SK-N-SH (cell line): ENCODE measurements at regions not wholly inside any gene's neighbourhood (a gene's known extent, or its start where the extent isn't known, plus 50 kb on each side); places are given as distances from the start of the nearest gene placed in this dataset.

Experiments
- CHD2 ChIP-seq: fragments of 150-350 bp; IDR thresholded peaks from 2 replicates; pipeline ENCODE4 v1.6.1; 2018; ENCODE audit warnings: low read length; ENCODE audit not compliant: partially characterized antibody
- EP300 ChIP-seq, 2 experiments: IDR thresholded peaks; 2 replicates each; pipeline versions ENCODE4 v1.4.0 to v1.6.1; 2012; ENCODE audit warnings: borderline replicate concordance in 1 of 2, low read depth in 1 of 2, low read length in 1 of 2
- FOXM1 ChIP-seq: IDR thresholded peaks from 2 replicates; pipeline ENCODE4 v1.4.0; 2012; ENCODE audit warnings: low read depth, mild to moderate bottlenecking
- MEF2A ChIP-seq: IDR thresholded peaks from 2 replicates; pipeline ENCODE4 v1.4.0; 2012; ENCODE audit warnings: low read depth, borderline replicate concordance
- MXI1 ChIP-seq: IDR thresholded peaks from 2 replicates; pipeline ENCODE4 v1.6.1; 2012; ENCODE audit warnings: mild to moderate bottlenecking, low read depth, low read length, improper control_type of control experiment
- PBX3 ChIP-seq: IDR thresholded peaks from 2 replicates; pipeline ENCODE4; 2012
- POLR2AphosphoS5 ChIP-seq: IDR thresholded peaks from 2 replicates; pipeline ENCODE4 v1.6.1; 2012; ENCODE audit warnings: low read depth, low read length
- RCOR1 ChIP-seq: fragments of 150-350 bp; IDR thresholded peaks from 2 replicates; pipeline ENCODE4 v1.6.1; 2017; ENCODE audit warnings: antibody characterized with exemption, low read length
- SIN3A ChIP-seq: IDR thresholded peaks from 2 replicates; pipeline ENCODE4 v1.6.1; 2012; ENCODE audit warnings: low read depth, mild to moderate bottlenecking, low read length, moderate library complexity, borderline replicate concordance
- SMC3 ChIP-seq: IDR thresholded peaks from 2 replicates; pipeline ENCODE4 v1.6.1; 2012; ENCODE audit warnings: low read depth, low read length, improper control_type of control experiment
- YY1 ChIP-seq: IDR thresholded peaks from 2 replicates; pipeline ENCODE4 v1.4.0; 2012; ENCODE audit warnings: low read depth, mild to moderate bottlenecking
- TF ChIP-seq, protein P1 (sequence below): fragments of 200-600 bp; sonication (generic); IDR thresholded peaks from 2 replicates; pipeline ENCODE4 v1.6.1; 2017; ENCODE audit warnings: antibody characterized with exemption, mild to moderate bottlenecking, moderate library complexity
- TF ChIP-seq, protein P2 (sequence below): IDR thresholded peaks from 2 replicates; pipeline ENCODE4 v1.6.1; 2012; ENCODE audit warnings: mild to moderate bottlenecking, low read depth, low read length, moderate library complexity

- no peak for TF ChIP-seq RCOR1
- TF ChIP-seq, protein P1, sequence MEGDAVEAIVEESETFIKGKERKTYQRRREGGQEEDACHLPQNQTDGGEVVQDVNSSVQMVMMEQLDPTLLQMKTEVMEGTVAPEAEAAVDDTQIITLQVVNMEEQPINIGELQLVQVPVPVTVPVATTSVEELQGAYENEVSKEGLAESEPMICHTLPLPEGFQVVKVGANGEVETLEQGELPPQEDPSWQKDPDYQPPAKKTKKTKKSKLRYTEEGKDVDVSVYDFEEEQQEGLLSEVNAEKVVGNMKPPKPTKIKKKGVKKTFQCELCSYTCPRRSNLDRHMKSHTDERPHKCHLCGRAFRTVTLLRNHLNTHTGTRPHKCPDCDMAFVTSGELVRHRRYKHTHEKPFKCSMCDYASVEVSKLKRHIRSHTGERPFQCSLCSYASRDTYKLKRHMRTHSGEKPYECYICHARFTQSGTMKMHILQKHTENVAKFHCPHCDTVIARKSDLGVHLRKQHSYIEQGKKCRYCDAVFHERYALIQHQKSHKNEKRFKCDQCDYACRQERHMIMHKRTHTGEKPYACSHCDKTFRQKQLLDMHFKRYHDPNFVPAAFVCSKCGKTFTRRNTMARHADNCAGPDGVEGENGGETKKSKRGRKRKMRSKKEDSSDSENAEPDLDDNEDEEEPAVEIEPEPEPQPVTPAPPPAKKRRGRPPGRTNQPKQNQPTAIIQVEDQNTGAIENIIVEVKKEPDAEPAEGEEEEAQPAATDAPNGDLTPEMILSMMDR: no peak
- TF ChIP-seq MXI1: no peak
- TF ChIP-seq, protein P2, sequence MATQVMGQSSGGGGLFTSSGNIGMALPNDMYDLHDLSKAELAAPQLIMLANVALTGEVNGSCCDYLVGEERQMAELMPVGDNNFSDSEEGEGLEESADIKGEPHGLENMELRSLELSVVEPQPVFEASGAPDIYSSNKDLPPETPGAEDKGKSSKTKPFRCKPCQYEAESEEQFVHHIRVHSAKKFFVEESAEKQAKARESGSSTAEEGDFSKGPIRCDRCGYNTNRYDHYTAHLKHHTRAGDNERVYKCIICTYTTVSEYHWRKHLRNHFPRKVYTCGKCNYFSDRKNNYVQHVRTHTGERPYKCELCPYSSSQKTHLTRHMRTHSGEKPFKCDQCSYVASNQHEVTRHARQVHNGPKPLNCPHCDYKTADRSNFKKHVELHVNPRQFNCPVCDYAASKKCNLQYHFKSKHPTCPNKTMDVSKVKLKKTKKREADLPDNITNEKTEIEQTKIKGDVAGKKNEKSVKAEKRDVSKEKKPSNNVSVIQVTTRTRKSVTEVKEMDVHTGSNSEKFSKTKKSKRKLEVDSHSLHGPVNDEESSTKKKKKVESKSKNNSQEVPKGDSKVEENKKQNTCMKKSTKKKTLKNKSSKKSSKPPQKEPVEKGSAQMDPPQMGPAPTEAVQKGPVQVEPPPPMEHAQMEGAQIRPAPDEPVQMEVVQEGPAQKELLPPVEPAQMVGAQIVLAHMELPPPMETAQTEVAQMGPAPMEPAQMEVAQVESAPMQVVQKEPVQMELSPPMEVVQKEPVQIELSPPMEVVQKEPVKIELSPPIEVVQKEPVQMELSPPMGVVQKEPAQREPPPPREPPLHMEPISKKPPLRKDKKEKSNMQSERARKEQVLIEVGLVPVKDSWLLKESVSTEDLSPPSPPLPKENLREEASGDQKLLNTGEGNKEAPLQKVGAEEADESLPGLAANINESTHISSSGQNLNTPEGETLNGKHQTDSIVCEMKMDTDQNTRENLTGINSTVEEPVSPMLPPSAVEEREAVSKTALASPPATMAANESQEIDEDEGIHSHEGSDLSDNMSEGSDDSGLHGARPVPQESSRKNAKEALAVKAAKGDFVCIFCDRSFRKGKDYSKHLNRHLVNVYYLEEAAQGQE: no peak
- no peak for TF ChIP-seq CHD2
- TF ChIP-seq EP300 (IDR thresholded peaks at IDR 0.05; ENCODE audit: borderline replicate concordance in 1 of 2, low read depth in 1 of 2, low read length in 1 of 2): no peak
- no peak for TF ChIP-seq SIN3A
- TF ChIP-seq FOXM1: no peak
- TF ChIP-seq POLR2AphosphoS5: no peak
- no peak for TF ChIP-seq PBX3
- no peak for TF ChIP-seq YY1
- TF ChIP-seq MEF2A: no peak
- no peak for TF ChIP-seq SMC3
Measured at GRCh38 chr17:65334406-65334805, 197.2 kb downstream of the RGS9 start.
